Epithelial cell of esophagus (primary cell): ENCODE measurements at regions not wholly inside any gene's neighbourhood (a gene's known extent, or its start where the extent isn't known, plus 50 kb on each side); places are given as distances from the start of the nearest gene placed in this dataset.

Experiments
- DNase-seq: peaks from one replicate; pipeline ENCODE4 v3.0.0; 2010; ENCODE audit warnings: low read depth
- H3K4me3 ChIP-seq: 2 replicates; pipeline ENCODE4 v1.5.1; 2011; ENCODE audit warnings: mild to moderate bottlenecking, low read length, control low read depth
- TF ChIP-seq, protein P1 (sequence below): IDR thresholded peaks from 2 replicates; pipeline ENCODE4 v1.5.1; 2011; ENCODE audit warnings: low read depth, mild to moderate bottlenecking, low read length, control low read depth, inconsistent platforms; ENCODE audit not compliant: insufficient read depth; ENCODE audit errors: missing control alignments

DNA sequence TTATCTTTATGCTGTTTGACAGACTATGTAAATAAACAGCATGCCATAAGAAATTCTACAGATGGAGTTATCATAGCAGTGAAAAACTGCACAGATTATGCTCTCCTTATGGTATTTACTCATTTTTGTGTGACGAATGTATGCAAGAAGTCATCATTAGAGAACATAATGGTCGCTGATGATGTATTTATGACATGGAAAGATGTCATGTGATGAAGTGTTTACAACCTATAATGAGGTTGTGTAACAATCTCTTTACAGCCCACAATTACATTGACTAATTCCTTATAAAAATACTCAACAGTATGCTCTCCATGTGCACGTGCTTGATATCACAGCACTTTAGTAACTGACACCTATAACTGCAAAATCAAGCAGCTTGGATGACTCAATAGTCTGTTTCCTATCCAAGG lies 192.4 kb downstream of the BMP2 start:
- DNase-seq, result peak; percentile 40
- no peak overlapping the region for H3K4me3 ChIP-seq
- TF ChIP-seq, protein P1, sequence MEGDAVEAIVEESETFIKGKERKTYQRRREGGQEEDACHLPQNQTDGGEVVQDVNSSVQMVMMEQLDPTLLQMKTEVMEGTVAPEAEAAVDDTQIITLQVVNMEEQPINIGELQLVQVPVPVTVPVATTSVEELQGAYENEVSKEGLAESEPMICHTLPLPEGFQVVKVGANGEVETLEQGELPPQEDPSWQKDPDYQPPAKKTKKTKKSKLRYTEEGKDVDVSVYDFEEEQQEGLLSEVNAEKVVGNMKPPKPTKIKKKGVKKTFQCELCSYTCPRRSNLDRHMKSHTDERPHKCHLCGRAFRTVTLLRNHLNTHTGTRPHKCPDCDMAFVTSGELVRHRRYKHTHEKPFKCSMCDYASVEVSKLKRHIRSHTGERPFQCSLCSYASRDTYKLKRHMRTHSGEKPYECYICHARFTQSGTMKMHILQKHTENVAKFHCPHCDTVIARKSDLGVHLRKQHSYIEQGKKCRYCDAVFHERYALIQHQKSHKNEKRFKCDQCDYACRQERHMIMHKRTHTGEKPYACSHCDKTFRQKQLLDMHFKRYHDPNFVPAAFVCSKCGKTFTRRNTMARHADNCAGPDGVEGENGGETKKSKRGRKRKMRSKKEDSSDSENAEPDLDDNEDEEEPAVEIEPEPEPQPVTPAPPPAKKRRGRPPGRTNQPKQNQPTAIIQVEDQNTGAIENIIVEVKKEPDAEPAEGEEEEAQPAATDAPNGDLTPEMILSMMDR, result no peak

DNA sequence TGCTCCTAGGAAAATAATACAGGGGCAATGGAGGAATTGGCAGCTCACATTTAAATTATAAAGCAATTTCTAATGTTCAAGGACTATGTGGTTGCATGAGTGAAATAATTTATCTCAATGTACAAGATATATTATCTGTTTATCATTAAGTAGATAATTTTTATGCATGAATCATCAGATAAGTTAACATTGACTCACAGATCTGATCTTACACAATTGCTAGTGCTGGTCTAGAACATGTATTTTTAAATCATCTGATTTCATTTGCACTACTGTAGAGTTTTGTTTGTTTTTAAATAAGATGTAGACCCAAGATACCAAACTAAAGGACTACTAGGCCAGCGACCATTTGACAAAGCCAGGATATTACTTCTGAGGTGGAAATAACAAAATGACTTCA lies 199.2 kb downstream of the BMP2 start:
- H3K4me3 ChIP-seq, result no peak overlapping the region
- DNase-seq, result peak; percentile 56
- TF ChIP-seq, protein P1, result no peak

DNA sequence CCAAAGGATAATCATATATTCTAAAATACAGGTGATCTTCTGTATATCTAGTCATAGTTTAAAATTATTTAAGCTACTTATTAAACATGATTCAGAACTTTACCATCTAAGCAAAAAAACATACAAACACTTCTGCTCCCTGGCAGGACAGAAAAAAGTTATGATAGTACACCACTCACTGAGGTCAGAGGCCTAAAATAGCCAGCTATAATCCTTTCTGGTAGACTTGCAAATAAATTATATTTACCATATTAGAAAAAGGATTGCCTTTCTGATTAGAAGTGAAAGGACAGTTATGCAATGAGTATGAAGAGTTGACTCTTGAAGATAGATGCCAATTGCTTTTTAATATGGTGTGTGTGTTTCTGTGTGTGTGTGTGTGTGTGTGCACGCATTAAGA lies 207.4 kb downstream of the BMP2 start:
- DNase-seq, result no peak
- TF ChIP-seq, protein P1, result no peak
- no peak overlapping the region for H3K4me3 ChIP-seq

DNA sequence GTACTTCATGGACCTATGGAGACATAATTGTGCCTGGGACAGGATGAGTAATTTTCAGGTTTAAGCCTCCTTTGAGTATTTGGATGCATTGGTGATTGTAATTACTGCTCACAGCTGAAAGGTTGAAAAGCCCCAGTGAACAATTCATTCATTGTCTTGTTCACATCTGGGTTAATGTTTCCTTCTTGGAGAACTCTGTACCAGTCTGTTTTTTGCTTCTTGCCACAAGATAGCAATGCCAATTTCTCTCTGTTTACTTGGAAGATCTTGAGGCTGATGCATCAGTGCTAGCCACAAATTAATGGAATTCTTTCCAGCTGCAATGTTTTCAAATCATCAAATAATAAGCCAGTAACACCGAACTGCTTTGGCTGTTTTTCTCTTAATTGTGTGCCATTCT lies 207.8 kb downstream of the BMP2 start:
- TF ChIP-seq, protein P1, result no peak
- H3K4me3 ChIP-seq, result no peak overlapping the region
- DNase-seq, result no peak

DNA sequence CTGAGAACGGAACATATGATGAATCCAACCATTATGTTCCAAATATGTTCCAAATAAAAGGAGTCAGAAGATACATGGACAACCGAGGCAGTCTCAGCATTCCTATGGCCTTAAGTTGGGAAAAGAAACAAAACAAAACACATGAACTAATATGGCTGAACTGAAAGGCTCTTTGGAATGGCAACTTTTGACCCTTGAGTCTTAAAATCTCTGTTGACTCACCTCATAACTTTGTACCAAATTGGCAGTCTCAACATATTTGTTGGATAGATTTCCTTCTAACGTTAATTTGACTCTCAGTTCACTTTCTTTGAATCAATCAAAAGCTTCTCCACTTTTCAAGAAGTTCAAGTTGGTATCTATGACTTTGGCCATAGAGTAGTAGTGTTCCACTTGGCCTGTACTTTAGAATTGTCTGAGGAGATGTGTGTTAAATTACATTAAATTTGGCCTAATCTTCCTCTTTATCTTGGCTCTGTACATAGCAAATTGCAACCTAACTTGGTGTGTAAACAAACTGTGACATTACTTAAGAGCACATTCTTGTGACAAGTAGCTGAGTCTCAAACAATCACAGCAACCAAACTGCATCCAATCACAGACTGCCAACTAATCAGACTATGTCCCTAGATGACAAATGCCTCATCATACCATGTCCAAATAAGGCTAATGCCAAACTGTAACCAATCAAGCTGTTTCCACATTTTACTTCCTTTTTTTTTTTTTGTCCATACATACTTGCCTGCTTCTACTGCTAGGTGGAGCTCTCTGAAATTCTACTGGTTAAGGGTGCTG lies 208.8 kb downstream of the BMP2 start:
- TF ChIP-seq, protein P1, result no peak
- no peak overlapping the region for H3K4me3 ChIP-seq
- DNase-seq, result peak; percentile 22

DNA sequence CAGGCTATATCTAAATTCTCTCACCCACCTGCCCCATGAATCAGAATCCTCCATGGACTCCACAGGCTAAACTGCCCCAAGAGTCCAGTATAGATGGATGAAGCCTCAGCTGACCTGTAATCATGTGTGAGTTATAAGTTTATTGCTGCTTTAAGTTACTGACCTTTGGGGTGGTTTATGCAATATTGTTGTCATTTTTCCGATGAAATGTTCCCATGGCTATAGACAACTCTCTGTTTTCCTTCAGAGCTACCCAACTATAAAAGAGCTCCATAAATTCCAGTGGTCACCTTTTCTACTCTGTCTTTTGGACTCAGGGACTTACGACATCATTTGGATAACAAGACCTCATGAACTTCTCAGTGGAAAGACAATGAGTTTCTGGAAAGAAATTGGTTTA lies 212.1 kb downstream of the BMP2 start:
- no peak overlapping the region for H3K4me3 ChIP-seq
- TF ChIP-seq, protein P1, result no peak
- no peak for DNase-seq

DNA sequence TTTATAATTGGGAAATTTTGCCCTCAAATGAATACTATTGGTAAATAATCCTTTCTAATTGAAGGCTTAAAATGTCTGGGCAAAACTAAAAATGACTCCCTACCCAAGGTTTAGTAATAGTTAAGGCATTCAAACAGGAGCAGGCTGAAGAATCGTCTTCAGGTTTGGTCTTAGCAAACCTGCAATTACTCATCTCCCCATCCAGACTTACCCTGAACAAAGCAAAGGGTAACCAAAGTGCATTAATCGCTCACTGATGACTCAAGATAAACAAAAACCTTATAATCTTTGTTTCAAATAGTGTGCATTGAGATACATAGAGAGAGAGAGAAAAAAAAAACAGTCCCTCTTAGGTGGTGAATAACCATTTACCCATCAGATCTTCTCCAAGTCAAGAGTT lies 225.5 kb downstream of the BMP2 start:
- H3K4me3 ChIP-seq, result no peak overlapping the region
- DNase-seq, result peak; percentile 98
- TF ChIP-seq, protein P1, result no peak
